ENCODE measurements at regions not wholly inside any gene's neighbourhood (a gene's known extent, or its start where the extent isn't known, plus 50 kb on each side); places are given as distances from the start of the nearest gene placed in this dataset.

- no peaks in the 10 kb centered on the region for H3K9me3 ChIP-seq
- no peak overlapping the region for H3K27ac ChIP-seq
- H3K4me3 ChIP-seq: no peak overlapping the region
- TF ChIP-seq POLR2A (IDR thresholded peaks at IDR 0.05): no peak
- no peaks in the 10 kb centered on the region for H3K27me3 ChIP-seq
- H3K36me3 ChIP-seq: no peaks in the 10 kb centered on the region
- DNase-seq: no peak
- intact Hi-C loops (cut with DNase I; ENCODE audit: low total_unique reads): no loop called here
- no peaks in the 10 kb centered on the region for H3K4me1 ChIP-seq
These were observed 196.7 kb downstream of the KLF6 start for GRCh38 chr10:3588346-3588745.

DNA sequence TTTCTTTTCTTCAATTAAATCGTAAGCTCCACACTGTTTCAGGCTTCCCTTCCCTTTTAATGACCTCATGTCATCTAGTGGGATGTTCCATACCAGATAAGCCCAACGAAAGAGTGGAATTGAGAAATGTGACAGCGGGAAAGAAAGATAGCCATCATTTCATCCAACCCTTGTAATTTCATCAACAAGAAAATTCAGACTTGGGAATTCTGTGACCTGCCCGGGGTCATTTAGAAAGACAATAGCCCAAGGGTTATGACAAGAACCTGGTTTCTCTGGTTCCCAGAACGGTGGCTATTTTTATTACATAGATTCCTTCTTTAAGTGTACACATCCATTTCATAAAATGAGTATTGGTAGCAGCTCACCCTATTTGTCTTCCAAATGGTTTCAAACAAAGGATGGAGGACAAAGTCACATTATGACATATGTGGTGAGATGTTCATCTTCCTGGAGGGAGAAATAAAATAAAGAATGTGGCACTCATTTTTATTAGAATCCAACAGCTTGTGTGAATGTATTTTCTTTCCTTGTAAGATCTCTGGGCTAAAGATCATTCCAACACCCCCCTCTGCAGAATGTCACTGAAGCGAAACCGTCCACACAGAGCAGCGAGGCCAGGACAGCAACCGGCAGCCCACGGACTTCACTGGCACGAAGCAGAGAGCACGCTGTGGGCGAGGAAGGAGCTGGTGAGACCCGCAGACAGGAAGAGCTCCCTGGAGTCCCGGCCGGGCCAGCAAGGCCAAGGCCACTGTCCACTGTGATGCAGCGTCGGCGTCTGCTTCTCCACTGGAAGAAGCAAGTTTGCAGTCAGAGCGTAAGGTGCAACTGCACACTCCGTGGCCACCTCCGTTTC, 199.9 kb downstream of the KLF6 start:
- intact Hi-C loops (cut with DNase I; ENCODE audit: low total_unique reads): no loop called here
- Histone ChIP-seq H3K27ac (no peak overlapping the region), H3K4me3 (no peak overlapping the region), H3K36me3 (no peaks in the 10 kb centered on the region), H3K4me1 (no peaks in the 10 kb centered on the region), H3K27me3 (no peaks in the 10 kb centered on the region), H3K9me3 (no peaks in the 10 kb centered on the region)
- TF ChIP-seq CTCF (IDR thresholded peaks at IDR 0.05) (no peak), POLR2A (IDR thresholded peaks at IDR 0.05) (no peak)
- no peak for DNase-seq

DNA sequence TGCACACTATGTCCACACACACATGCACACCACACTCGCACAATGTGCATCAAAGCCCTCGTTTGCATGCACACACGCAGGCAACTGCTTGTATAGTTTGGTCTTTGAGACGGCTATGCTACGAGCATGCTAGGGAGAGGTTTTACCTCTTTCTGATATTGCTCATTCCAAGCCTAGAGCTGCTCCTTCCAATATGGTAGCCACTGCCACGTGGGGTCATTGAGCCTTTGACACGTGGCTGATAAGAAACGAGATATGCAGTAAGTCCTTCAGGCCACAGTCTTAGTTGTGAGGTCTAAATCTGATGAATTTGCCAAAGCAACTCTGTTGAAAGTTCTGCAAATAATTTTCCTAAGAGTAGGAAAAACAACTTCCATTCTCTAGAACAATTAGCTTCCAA, 204.4 kb downstream of the KLF6 start:
- Histone ChIP-seq H3K4me3 (no peak overlapping the region), H3K36me3 (no peaks in the 10 kb centered on the region), H3K27me3 (no peaks in the 10 kb centered on the region), H3K9me3 (no peaks in the 10 kb centered on the region), H3K27ac (no peak overlapping the region), H3K4me1 (no peaks in the 10 kb centered on the region)
- TF ChIP-seq CTCF (IDR thresholded peaks at IDR 0.05): no peak
- intact Hi-C loops (cut with DNase I; ENCODE audit: low total_unique reads): no loop called here
- no peak for DNase-seq

DNA sequence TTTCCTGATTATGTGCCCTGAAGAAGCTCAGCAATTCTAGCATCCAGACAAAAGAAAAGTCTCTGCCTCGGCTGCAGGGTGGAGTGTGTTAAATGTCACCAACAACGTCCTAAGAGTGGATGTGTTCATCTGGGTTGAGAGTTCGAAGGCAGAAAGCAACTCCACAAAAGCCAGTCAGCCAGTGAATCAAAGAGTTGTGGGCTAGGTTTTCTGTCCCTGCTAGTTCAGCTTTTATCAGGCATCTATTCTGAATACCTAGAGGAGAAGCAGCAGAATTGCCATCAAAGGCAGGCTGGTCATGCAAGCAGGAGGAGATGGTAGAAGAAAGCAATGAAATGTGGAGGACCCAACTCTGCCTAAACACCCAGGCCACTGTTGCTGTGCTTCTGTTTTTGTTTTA, 205.2 kb downstream of the KLF6 start:
- H3K9me3 ChIP-seq: no peaks in the 10 kb centered on the region
- no peaks in the 10 kb centered on the region for H3K27me3 ChIP-seq
- TF ChIP-seq POLR2A (IDR thresholded peaks at IDR 0.05) (no peak), CTCF (IDR thresholded peaks at IDR 0.05) (no peak)
- H3K4me1 ChIP-seq: no peaks in the 10 kb centered on the region
- no peak overlapping the region for H3K4me3 ChIP-seq
- H3K36me3 ChIP-seq: no peaks in the 10 kb centered on the region
- no peak for DNase-seq
- no peak overlapping the region for H3K27ac ChIP-seq
- intact Hi-C loops (cut with DNase I; ENCODE audit: low total_unique reads): no loop called here

DNA sequence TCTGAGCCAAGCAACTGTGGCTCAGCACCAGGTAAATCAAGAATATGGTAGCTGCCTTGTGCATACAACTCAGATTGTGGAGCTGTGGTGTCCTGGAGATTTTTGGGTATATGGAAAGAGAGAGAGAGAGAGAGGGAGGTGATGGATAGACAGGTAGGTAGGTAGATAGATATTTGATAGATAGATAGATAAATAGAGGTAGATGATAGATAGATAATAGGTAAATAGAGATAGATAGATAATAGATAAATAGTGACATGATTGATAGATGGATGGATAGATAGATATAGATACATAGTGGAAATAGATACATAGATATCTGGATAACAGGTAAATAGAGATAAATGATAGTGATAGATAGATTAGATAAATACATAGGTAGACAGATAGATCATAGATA, 206.3 kb downstream of the KLF6 start:
- DNase-seq: no peak
- TF ChIP-seq CTCF (IDR thresholded peaks at IDR 0.05) (no peak), POLR2A (IDR thresholded peaks at IDR 0.05) (no peak)
- no peaks in the 10 kb centered on the region for H3K36me3 ChIP-seq
- H3K27me3 ChIP-seq: no peaks in the 10 kb centered on the region
- H3K27ac ChIP-seq: no peak overlapping the region
- intact Hi-C loops (cut with DNase I; ENCODE audit: low total_unique reads): no loop called here
- H3K4me1 ChIP-seq: no peaks in the 10 kb centered on the region
- H3K9me3 ChIP-seq: no peaks in the 10 kb centered on the region
- no peak overlapping the region for H3K4me3 ChIP-seq
